NCI-H1105 treated with DMSO at 0.1 percent for 48 hours (cell line): ENCODE measurements at regions not wholly inside any gene's neighbourhood (a gene's known extent, or its start where the extent isn't known, plus 50 kb on each side); places are given as distances from the start of the nearest gene placed in this dataset.

Experiments
- DNase-seq: peaks from one replicate; lab custom pipeline; 2025; lab: John Stamatoyannopoulos, UW

DNA sequence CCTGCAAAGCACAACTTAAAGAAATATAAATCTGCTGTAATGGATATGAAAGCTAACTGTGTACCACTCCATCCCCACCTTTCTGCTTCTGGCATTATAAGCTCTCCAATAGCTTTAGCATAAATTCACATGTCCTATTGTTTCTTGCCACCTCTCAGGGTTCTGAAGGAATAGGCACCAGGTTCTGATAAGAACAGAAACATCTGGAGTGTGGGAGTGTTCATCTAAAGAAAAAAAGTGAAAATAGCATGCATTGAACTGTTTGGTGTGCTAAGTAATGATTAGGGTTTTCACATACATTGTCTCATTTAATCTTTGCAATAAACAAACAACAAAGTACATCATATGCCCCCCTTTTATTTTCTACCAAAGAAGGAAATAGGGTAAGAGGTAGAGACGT is 72.3 kb downstream of the FAM76B start:
- DNase-seq = no peak

GRCh38 chr11:95716266-95716665 is 73.3 kb downstream of the FAM76B start:
- DNase-seq = no peak

DNA sequence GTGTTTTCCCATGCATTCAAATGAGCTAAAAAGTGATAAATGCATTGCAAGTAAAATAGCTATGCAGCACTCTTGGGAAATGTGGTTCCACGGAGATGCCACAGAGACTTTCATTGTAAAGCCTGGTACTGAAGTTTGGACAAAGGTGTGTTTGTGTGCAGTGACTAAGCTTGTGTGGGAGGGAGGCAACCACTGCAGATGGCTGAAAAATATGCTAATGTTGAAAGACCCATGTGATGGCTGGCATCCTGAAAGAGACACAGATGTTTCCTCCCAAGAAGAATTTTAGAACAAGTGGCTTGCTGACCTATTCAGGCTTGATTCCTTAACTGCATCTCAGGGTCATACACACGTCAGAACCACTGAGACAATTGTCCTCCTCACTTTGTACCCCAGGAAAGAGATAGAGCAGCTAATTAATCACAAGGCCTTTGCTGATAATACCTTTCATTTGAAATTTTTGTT is 73.8 kb downstream of the FAM76B start:
- no peak for DNase-seq

DNA sequence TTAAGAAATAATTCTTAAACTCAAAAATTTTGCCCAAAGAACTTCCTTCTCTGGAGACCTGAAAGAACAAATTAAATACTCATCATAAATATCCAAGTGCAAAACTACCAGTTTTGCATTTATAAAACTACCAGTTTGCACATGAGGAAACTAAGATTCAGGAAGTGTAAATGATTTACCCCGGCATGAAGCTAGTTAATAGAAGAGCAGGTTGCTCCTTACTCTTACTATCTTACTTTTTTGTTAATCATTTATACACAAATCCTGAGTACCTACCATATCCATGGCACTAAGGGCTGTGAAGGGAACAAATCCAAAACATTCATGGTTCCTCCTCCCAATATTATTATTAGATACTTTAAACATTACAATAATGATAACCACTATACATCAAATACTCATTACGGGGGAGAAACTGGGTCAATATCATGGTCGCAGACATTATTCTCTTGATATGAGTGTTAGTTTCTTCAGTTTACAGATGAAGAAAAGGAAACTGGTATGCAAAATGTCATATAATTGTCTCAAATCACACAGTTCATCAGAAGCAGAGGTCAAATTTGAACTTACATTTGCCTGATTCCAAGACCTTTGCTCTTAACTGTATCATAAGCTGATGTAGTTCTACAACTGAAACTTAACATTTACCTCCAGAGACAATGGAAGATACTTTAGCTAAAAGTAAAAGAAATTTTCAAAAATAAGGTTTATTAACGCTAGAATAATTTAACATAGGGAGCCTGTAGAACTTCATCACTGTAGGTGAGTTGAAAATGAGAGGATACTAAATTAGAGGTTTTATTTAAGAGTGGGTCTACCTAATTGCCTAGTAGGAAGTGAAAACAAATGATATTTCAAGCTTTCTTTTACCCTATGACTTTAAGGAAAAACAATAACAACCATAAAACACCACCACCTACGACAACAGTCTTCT is 74.5 kb downstream of the FAM76B start:
- DNase-seq = no peak

DNA sequence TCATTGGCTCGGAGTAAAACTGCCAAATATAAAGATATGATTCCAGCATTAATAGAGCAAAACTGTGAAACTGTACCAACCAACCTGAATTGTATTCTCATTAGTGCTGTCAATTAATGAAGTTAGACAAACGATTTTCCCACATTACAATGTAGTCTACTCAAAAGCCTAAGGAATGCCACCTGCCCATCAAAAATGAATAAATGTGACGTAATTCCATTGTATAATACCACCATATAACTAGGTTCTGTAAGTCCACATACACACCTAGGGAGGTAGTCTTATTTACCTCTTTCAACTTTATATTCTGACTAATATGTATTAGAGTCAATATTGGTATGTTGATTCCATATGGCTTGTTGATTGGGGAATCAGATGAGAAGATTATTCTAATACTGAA is 76.2 kb downstream of the FAM76B start:
- DNase-seq = no peak

DNA sequence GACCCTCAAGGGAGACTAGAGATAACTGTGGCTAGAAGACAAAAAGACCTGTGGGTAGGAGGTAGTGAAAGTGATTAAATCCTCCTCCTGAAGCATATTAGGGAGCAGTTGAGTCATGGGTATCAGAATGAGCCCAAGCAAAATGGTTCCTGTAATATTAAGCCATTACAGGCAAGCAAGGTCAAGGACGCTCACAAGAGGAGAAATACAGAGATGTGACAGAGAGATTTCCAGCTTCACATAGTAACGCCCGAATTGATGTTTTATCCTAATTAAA is 77.7 kb downstream of the FAM76B start:
- DNase-seq = no peak

DNA sequence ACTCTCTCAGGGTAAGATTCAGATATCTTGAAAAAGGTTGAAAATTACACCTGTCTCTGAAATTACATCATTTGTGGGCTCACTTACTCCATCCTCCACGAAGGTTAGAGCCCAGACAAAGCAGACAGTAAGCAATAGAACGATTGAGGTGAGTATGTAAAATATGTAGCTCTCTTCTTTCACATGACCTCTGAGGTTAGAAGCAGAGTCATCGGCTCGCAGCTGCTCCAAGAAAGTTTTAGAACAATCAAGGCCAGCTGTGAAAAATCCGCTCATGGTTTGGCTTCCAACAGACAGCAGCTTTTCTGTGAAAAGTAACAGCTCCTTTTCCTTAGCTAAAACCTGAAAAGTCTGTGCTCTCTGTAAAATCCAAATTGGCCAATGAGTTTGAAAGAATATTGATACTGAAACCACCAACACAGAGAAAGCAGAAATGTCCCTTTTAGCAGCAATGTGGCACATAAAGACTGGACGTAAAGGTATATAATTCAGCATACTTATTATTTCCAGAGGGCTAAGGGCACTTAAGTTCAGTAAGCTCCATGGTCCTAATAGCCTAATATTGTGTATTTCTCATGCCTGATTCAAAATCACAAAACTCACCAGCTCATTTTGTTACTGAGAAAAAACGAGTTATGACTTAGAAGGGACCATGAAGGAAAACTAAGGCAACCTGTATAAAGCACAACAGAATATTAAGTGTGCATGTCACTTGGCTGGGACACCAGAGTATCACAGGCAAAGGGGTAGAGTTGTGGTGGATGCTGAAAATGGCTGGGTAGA is 78.2 kb downstream of the FAM76B start:
- no peak for DNase-seq

DNA sequence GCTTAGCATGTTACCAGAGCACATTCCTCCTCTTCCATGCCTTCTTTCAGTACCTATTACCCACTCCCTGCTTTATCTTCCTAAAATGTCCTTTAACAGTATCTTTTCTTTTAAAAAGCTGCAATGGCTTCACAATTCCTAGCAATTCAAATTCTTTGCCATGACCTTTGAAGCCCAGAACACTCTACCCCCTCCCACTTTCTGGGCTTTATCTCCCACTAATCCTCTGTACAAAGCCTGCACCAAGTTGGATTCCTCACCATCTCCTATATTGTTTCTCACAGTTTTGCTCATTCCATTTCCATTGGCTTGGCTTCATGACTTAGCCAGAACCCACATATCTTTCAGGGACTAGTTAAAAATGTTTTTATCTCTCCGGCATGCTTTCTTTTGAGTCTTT is 80.9 kb downstream of the FAM76B start:
- no peak for DNase-seq

GRCh38 chr11:95706974-95707387 is 82.6 kb downstream of the FAM76B start:
- no peak for DNase-seq

DNA sequence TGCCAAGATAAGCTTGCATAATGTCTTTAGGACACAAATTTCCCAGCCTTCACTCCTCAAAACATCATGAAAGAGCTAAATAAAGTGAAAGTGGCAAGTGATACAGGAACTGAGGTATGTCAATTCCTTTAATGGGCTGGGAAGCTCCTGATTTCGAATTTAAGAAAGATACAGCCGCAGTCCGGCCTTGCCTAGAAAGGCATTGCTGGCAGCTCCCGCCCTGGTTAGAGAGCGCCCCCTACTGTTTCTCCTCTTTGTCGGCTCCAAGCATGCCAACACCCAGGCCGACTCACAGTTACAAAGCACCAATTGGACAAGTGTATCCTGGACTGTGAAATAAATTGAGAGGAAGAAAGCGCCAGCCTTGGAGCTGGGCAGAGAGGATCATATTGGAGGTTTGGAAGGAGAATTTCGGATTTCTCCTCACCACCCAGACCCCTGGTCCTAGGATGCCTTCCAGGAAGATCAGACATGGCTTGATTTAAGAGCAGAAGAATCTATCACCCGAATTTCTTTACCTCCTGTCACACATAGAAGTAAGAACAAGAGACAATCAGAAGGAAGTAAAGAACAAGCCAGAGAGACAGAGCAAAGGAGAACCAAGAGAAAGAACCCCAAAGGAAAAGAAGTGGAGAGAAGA is 84.0 kb downstream of the FAM76B start:
- peak; percentile 89 for DNase-seq

GRCh38 chr11:95704865-95705264 is 84.7 kb downstream of the FAM76B start:
- peak; percentile 85 for DNase-seq

DNA sequence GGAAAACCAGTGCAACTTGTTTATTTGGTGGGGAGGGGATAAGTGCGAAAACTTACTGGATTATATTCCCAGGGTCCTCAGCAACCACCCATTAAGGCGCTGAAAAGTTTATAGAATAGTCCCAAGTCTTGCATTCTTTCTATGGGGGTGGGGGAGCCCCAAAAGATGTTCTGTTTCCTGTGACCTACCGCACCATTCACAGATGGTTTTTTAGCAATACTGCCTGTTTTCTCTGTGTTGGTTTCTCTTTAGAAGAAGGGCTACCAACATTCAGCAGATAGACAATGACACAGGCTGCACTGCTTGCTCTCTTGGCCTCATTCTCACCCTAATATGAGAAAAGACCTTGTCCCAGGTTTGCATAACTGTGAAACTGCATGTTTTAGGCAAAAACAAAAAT is 86.5 kb downstream of the FAM76B start:
- DNase-seq = no peak

- no peak for DNase-seq
Measured at GRCh38 chr11:95702526-95702925, 87.1 kb downstream of the FAM76B start.

- DNase-seq = no peak
Measured at GRCh38 chr11:95700471-95700817, 89.1 kb downstream of the FAM76B start.

DNA sequence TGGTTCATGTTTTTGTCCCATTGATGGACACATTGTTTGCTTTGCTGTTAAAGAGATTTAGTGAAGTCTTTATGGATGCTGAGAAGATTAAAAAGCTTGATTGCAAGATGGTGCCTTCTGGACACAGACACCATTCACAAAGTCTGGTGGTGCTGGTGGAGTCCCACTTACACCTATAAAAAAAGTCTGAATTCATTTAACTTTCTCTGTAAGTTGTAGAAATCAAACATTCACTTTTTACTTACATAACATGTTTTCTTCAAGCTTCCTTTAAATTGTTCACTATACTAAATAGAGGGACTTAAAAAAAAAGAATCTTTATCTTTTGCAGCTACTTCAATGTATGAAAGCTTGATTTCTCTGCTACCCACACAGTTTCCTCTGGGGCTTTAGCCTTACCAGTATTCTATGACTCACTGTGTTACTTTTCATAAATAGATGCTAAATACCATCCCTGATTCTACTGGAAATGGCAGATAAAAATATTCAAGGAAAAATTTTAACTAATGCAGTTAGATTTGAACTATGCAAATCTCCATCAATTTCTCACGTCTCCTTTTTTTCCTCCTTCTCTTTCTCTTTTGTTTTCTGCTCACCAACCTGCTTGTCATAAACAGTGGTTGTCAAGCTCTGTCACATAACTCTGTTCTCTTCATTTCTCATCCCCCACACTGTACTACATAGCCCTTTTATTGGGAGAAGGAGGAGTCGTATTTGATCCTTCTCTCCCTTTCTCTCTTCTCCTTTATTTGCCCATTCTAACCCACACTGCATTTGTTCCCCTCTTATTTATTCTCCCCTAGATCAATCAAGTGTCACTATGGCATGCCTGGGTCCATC is 89.7 kb downstream of the FAM76B start:
- DNase-seq = no peak

- no peak for DNase-seq
Measured at GRCh38 chr11:95698676-95699557, 90.7 kb downstream of the FAM76B start.

DNA sequence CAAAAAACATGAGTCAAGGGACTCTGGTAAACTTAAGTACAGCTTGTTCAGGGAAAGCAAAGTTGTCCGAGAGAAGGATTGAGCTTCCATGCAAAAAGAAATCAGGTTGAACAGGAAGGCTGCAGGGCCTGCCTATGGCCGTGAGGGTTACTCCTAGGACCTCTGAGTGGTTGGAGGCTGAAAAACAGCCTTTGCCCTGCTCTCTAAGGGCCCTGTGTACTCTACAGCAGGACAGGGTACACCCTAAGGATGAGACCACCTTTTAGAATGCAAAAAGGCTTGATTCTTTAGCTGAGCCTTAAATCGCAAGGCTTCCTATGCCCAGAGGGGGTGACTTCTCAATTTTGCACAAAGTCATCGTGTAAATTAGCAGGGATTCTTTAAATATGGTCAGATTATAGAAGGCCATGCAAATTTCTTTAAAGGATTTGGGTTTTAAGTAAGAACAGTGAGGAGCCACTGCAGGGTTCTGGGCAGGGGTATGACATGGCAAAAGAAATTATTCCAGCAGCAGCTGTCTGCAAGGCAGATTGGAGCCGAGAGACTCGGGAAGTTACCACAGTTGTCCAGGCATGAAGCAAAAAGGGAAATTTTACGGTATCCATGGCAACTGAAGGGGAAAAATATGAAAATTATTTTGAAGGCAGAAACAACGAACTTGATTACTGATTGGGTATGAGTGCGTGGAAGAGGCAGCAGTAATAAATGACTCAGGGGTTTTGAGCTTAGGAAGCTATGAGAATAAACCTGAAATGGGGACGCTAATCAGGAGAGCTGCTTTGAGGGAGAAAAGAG is 91.8 kb downstream of the FAM76B start:
- no peak for DNase-seq

- no peak for DNase-seq
Measured at GRCh38 chr11:95695181-95695580, 94.4 kb downstream of the FAM76B start.

- no peak for DNase-seq
Measured at GRCh38 chr11:95693298-95693697, 96.3 kb downstream of the FAM76B start.
